Upper lobe of left lung (tissue), 4 donors: ENCODE measurements at regions not wholly inside any gene's neighbourhood (a gene's known extent, or its start where the extent isn't known, plus 50 kb on each side); places are given as distances from the start of the nearest gene placed in this dataset.

Experiments used
- CTCF ChIP-seq, 6 experiments: fragments of 450-650 bp in 4 of 6; fragments of 200-600 bp in 2 of 6; sonication (generic) in 2 of 6; IDR thresholded peaks; one replicate each; pipeline ENCODE4 v1.5.1; 2016 to 2019; ENCODE audit warnings: antibody characterized with exemption in 6 of 6
- POLR2A ChIP-seq, 4 donors: fragments of 450-650 bp; IDR thresholded peaks; one replicate each; pipeline ENCODE4 v1.5.1; 2016 to 2017; ENCODE audit warnings: antibody characterized with exemption in 4 of 4, mild to moderate bottlenecking in 2 of 4
- POLR2AphosphoS5 ChIP-seq, 2 donors: sonication (generic); formaldehyde crosslinking; IDR thresholded peaks; one replicate each; pipeline ENCODE4 v1.5.1; 2017; ENCODE audit warnings: antibody characterized with exemption in 2 of 2

- no peak for TF ChIP-seq CTCF (IDR thresholded peaks at IDR 0.05)
- no peak for TF ChIP-seq POLR2A (IDR thresholded peaks at IDR 0.05)
- TF ChIP-seq POLR2AphosphoS5 (IDR thresholded peaks at IDR 0.05) = no peak
These were observed 479.5 kb downstream of the TMEM114 start for GRCh38 chr16:8110572-8111514.
